Thoracic aorta (tissue), 2 donors: ENCODE measurements at regions not wholly inside any gene's neighbourhood (a gene's known extent, or its start where the extent isn't known, plus 50 kb on each side); places are given as distances from the start of the nearest gene placed in this dataset.

Experiments
- ATAC-seq: fragments of 150-250 bp; one replicate; pipeline ENCODE4 v1.8.0; 2017; ENCODE audit warnings: low read depth; ENCODE audit not compliant: insufficient number of reproducible peaks, low FRiP score
- DNase-seq: peaks from one replicate; pipeline ENCODE4 v3.0.0-alpha.2; 2020; ENCODE audit warnings: low spot score
- H3K27ac ChIP-seq, 2 donors: fragments of 200-600 bp; sonication (generic); 1 replicate in 1 of 2; 2 replicates in 1 of 2; pipeline ENCODE4 v1.5.1; 2016; ENCODE audit warnings: mild to moderate bottlenecking in 2 of 2, moderate library complexity in 2 of 2
- H3K27me3 ChIP-seq: fragments of 200-600 bp; sonication (generic); replicated peaks from 2 replicates; pipeline ENCODE4 v1.6.0; 2016; ENCODE audit warnings: mild to moderate bottlenecking; ENCODE audit not compliant: insufficient read depth
- H3K36me3 ChIP-seq: fragments of 200-600 bp; sonication (generic); one replicate; pipeline ENCODE4 v1.5.1; 2016
- H3K4me1 ChIP-seq, 2 donors: fragments of 200-600 bp; sonication (generic); 1 replicate in 1 of 2; 2 replicates in 1 of 2; pipeline versions ENCODE4 v1.5.1 to v1.6.0; 2016; ENCODE audit warnings: low read depth in 2 of 2, mild to moderate bottlenecking in 1 of 2; ENCODE audit not compliant: control insufficient read depth in 1 of 2
- H3K4me3 ChIP-seq: fragments of 200-600 bp; sonication (generic); 2 replicates; pipeline ENCODE4 v1.5.1; 2016; ENCODE audit warnings: mild to moderate bottlenecking
- H3K9me3 ChIP-seq: fragments of 200-600 bp; sonication (generic); 2 replicates; pipeline ENCODE4 v1.5.1; 2016
- CTCF ChIP-seq: fragments of 200-600 bp; sonication (generic); IDR thresholded peaks from one replicate; pipeline ENCODE4 v1.5.1; 2019; ENCODE audit warnings: antibody characterized with exemption

- no peak overlapping the region for H3K4me3 ChIP-seq
- H3K27me3 ChIP-seq: no peaks in the 10 kb centered on the region
- no peak for TF ChIP-seq CTCF
- H3K27ac ChIP-seq: no peak overlapping the region
- no peaks in the 10 kb centered on the region for H3K4me1 ChIP-seq
- DNase-seq (no peak), ATAC-seq (no peak)
- no peaks in the 10 kb centered on the region for H3K36me3 ChIP-seq
- no peaks in the 10 kb centered on the region for H3K9me3 ChIP-seq
Measured at GRCh38 chr9:11320989-11321388, 708.2 kb upstream of the PTPRD start.

- H3K27me3 ChIP-seq: no peaks in the 10 kb centered on the region
- H3K4me3 ChIP-seq: no peak overlapping the region
- ATAC-seq: no peak
- no peak for DNase-seq
- H3K4me1 ChIP-seq: no peaks in the 10 kb centered on the region
- no peaks in the 10 kb centered on the region for H3K36me3 ChIP-seq
- H3K27ac ChIP-seq: no peak overlapping the region
- H3K9me3 ChIP-seq: no peaks in the 10 kb centered on the region
- TF ChIP-seq CTCF: no peak
Measured at GRCh38 chr9:11323457-11323856, 710.7 kb upstream of the PTPRD start.

- H3K27me3 ChIP-seq: no peaks in the 10 kb centered on the region
- H3K4me3 ChIP-seq: no peak overlapping the region
- no peaks in the 10 kb centered on the region for H3K36me3 ChIP-seq
- ATAC-seq: no peak
- H3K27ac ChIP-seq: no peak overlapping the region
- no peak for TF ChIP-seq CTCF
- H3K9me3 ChIP-seq: no peaks in the 10 kb centered on the region
- no peak for DNase-seq
- no peaks in the 10 kb centered on the region for H3K4me1 ChIP-seq
Measured at GRCh38 chr9:11326231-11326630, 713.4 kb upstream of the PTPRD start.

GRCh38 chr9:11328326-11328725 lies 715.5 kb upstream of the PTPRD start:
- H3K9me3 ChIP-seq: no peaks in the 10 kb centered on the region
- DNase-seq: no peak
- no peak for ATAC-seq
- H3K4me1 ChIP-seq: no peaks in the 10 kb centered on the region
- no peak overlapping the region for H3K27ac ChIP-seq
- no peak for TF ChIP-seq CTCF
- H3K36me3 ChIP-seq: no peaks in the 10 kb centered on the region
- H3K27me3 ChIP-seq: no peaks in the 10 kb centered on the region
- H3K4me3 ChIP-seq: no peak overlapping the region

GRCh38 chr9:11335011-11335410 lies 722.2 kb upstream of the PTPRD start:
- no peak overlapping the region for H3K4me3 ChIP-seq
- no peak overlapping the region for H3K27ac ChIP-seq
- no peak for ATAC-seq

More at GRCh38 chr9:11335011-11335410, 722.2 kb upstream of the PTPRD start:
- no peak for TF ChIP-seq CTCF
- Histone ChIP-seq H3K36me3 (no peaks in the 10 kb centered on the region), H3K4me1 (no peaks in the 10 kb centered on the region), H3K27me3 (no peaks in the 10 kb centered on the region), H3K9me3 (no peaks in the 10 kb centered on the region)
- no peak for DNase-seq
